GM06990 (cell line): ENCODE measurements at regions not wholly inside any gene's neighbourhood (a gene's known extent, or its start where the extent isn't known, plus 50 kb on each side); places are given as distances from the start of the nearest gene placed in this dataset.

Experiments
- DNase-seq: peaks from one replicate; pipeline ENCODE4 v3.0.0-alpha.2; 2011; ENCODE audit not compliant: insufficient read length; ENCODE audit errors: extremely low read depth
- H3K27me3 ChIP-seq: replicated peaks from 2 replicates; pipeline ENCODE4 v1.6.0; 2011; ENCODE audit warnings: low read length; ENCODE audit not compliant: control insufficient read depth, insufficient read depth
- H3K36me3 ChIP-seq: 2 replicates; pipeline ENCODE4 v1.5.1; 2011; ENCODE audit warnings: low read length; ENCODE audit not compliant: control insufficient read depth, insufficient read depth
- H3K4me3 ChIP-seq: replicated peaks from 2 replicates; pipeline ENCODE4 v1.5.1; 2011; ENCODE audit warnings: low read depth, mild to moderate bottlenecking, control low read depth, low read length
- TF ChIP-seq, protein P1 (sequence below): IDR thresholded peaks from 2 replicates; pipeline ENCODE4 v1.5.1; 2011; ENCODE audit warnings: low read length, control low read depth, mild to moderate bottlenecking, inconsistent platforms; ENCODE audit not compliant: insufficient read depth, poor library complexity, severe bottlenecking

DNA sequence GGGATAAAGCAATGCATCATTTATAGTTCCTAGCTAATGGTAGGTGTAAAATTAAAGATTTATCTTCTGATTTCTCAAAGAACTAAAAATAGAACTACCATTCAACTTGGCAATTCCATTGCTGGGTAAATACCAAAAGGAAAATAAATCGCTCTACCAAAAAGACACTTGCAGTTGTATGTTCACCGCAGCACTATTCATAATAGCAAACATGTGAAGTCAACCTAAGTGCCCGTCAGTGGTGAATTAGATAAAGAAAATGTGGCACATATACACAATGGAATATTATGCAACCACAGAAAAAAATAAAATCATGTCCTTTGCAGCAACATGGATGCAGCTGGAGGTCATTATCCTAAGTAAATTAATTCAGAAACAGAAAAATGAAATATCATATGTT is 192.8 kb upstream of the ADRA1D start:
- peaks cover 3% of the 10 kb centered on the region; the same call in 1 of the 2 replicates for H3K27me3 ChIP-seq
- TF ChIP-seq, protein P1, sequence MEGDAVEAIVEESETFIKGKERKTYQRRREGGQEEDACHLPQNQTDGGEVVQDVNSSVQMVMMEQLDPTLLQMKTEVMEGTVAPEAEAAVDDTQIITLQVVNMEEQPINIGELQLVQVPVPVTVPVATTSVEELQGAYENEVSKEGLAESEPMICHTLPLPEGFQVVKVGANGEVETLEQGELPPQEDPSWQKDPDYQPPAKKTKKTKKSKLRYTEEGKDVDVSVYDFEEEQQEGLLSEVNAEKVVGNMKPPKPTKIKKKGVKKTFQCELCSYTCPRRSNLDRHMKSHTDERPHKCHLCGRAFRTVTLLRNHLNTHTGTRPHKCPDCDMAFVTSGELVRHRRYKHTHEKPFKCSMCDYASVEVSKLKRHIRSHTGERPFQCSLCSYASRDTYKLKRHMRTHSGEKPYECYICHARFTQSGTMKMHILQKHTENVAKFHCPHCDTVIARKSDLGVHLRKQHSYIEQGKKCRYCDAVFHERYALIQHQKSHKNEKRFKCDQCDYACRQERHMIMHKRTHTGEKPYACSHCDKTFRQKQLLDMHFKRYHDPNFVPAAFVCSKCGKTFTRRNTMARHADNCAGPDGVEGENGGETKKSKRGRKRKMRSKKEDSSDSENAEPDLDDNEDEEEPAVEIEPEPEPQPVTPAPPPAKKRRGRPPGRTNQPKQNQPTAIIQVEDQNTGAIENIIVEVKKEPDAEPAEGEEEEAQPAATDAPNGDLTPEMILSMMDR, result no peak
- DNase-seq, result no peak
- H3K4me3 ChIP-seq, result no peak overlapping the region
- H3K36me3 ChIP-seq, result no peaks in the 10 kb centered on the region

DNA sequence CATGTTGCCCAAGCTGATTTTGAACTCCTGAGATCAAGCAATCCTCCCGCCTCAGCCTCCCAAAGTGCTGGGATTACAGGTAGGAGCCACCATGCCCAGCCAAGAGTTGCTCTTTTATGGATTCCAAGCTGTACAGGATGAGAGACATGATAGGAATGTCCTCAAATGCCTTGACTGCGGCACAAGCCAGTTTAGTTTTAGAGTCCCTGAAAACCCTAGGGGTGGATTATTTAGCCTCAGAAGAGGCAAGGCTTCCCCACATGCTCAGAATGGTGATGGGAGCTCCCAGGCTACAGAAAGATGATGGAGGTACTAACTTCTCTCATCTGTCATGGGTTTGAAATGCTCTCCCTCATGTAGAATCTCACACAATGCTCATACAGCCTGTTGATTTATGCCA is 192.1 kb upstream of the ADRA1D start:
- no peak overlapping the region for H3K4me3 ChIP-seq
- TF ChIP-seq, protein P1, result no peak
- peaks cover 3% of the 10 kb centered on the region; the same call in 1 of the 2 replicates for H3K27me3 ChIP-seq
- no peaks in the 10 kb centered on the region for H3K36me3 ChIP-seq
- no peak for DNase-seq

DNA sequence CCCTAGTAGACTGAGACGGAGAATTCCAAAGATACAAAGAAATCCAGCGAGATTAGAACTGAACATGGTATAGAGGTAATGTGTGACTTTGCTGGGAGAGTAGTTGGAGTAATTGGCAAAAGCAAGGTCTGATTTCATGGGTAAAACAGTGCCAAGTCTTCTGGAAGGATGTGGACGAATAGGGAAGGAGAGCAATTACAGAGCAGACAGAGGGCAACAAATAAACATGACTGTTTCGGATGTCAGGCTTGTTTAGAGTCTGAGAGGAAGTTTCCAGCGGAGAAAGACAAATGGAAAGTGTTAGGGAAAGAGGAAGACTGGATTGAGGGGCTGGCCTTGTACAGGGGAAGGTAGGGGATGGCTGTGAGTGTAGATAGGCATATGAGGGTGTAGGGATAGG is 190.4 kb upstream of the ADRA1D start:
- no peak overlapping the region for H3K4me3 ChIP-seq
- TF ChIP-seq, protein P1, result no peak
- H3K36me3 ChIP-seq, result no peaks in the 10 kb centered on the region
- H3K27me3 ChIP-seq, result peaks cover 3% of the 10 kb centered on the region; the same call in 1 of the 2 replicates
- no peak for DNase-seq

DNA sequence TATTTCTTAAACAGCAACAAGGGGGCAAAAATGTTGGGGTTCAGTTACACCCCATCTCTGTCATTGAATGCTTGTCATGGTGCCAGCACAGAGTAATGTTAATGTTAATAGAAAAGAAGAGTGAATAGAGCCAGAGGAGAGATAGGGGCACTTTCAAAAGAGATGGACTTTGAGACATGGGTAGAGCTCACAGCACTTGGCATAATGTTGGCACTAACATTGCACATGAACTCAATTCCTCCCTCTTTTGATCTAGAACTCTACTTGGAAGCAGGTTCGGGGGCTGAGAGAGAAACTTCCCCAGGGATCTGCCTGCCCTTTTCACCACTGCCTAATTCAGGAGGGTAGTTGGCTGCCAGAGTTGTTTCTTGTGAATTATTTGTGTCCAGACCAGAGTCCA is 188.0 kb upstream of the ADRA1D start:
- peaks cover 4% of the 10 kb centered on the region; the same call in 1 of the 2 replicates for H3K27me3 ChIP-seq
- TF ChIP-seq, protein P1, result no peak

DNA sequence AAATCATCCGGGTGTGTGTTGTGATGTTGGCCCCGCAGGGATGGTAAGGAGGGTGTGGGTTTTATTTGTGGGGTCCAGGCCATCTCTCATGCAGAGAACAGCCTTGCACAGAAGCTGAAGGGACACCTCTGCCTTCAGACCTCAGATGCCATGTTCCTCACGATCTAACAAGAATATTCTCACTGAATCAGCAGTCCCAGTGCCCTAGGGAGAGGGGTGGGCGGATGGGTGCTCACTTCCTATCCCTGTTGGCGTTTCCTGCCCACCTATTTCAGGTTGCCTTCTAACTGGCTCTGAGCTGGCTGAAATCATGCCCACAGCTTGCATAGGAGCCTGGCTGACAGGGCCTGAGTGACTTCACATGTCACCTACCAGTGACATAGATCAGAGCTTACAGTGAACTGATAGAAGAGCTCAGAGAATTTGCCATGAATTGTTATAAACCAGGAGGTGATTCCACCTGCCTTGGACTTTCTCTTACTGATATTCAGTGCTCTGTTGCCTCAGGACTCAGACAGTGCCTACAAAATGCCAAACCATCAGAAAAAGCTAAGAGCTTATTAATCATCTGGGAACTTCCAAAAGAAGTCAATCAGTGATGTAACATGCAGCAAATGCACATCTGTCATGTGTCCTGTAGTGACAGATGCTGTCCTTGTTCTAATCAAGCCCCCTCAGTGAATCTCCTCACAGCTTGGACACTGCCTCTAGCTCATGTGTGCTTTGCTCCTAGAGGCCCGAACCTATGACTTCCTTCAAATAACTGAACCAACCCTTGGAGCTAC is 186.8 kb upstream of the ADRA1D start:
- no peak for DNase-seq
- H3K27me3 ChIP-seq, result peaks cover 4% of the 10 kb centered on the region; the same call in 1 of the 2 replicates
- TF ChIP-seq, protein P1, result no peak
- H3K36me3 ChIP-seq, result no peaks in the 10 kb centered on the region
- H3K4me3 ChIP-seq, result no peak overlapping the region

More for the DNA sequence above, 188.0 kb upstream of the ADRA1D start:
- Histone ChIP-seq H3K36me3 (no peaks in the 10 kb centered on the region), H3K4me3 (no peak overlapping the region)
- DNase-seq, result no peak
